HL-60 (cell line): ENCODE measurements at regions not wholly inside any gene's neighbourhood (a gene's known extent, or its start where the extent isn't known, plus 50 kb on each side); places are given as distances from the start of the nearest gene placed in this dataset.

ENCODE experiments used
- SPI1 ChIP-seq: IDR thresholded peaks from 2 replicates; pipeline ENCODE4 v1.6.1; 2012; ENCODE audit warnings: low read depth, mild to moderate bottlenecking, borderline replicate concordance
- TF ChIP-seq, protein P1 (sequence below): IDR thresholded peaks from one replicate; pipeline ENCODE4 v1.5.1; 2011; ENCODE audit warnings: low read length, control low read depth, inconsistent platforms; ENCODE audit not compliant: insufficient read depth

GRCh38 chr4:63505714-63506460 lies 903.4 kb downstream of the TECRL start:
- TF ChIP-seq, protein P1, sequence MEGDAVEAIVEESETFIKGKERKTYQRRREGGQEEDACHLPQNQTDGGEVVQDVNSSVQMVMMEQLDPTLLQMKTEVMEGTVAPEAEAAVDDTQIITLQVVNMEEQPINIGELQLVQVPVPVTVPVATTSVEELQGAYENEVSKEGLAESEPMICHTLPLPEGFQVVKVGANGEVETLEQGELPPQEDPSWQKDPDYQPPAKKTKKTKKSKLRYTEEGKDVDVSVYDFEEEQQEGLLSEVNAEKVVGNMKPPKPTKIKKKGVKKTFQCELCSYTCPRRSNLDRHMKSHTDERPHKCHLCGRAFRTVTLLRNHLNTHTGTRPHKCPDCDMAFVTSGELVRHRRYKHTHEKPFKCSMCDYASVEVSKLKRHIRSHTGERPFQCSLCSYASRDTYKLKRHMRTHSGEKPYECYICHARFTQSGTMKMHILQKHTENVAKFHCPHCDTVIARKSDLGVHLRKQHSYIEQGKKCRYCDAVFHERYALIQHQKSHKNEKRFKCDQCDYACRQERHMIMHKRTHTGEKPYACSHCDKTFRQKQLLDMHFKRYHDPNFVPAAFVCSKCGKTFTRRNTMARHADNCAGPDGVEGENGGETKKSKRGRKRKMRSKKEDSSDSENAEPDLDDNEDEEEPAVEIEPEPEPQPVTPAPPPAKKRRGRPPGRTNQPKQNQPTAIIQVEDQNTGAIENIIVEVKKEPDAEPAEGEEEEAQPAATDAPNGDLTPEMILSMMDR = no peak
- TF ChIP-seq SPI1 = no peak
